NK-92 treated with Interleukin-12 subunit alpha and Interleukin-12 subunit beta, amount 100 ng/mL, for 24 hours (cell line): ENCODE measurements at regions not wholly inside any gene's neighbourhood (a gene's known extent, or its start where the extent isn't known, plus 50 kb on each side); places are given as distances from the start of the nearest gene placed in this dataset.

Experiments used
- DNase-seq: peaks from one replicate; lab custom pipeline; 2025; lab: John Stamatoyannopoulos, UW

GRCh38 chr2:18829976-18830375 lies 240.6 kb upstream of the NT5C1B start:
- DNase-seq = no peak

- DNase-seq = no peak
Measured at GRCh38 chr2:18829251-18829902, 240.0 kb upstream of the NT5C1B start.

GRCh38 chr2:18828296-18828695 lies 238.9 kb upstream of the NT5C1B start:
- DNase-seq = no peak

- DNase-seq = no peak
Measured at GRCh38 chr2:18825838-18826237, 236.5 kb upstream of the NT5C1B start.

GRCh38 chr2:18824915-18825314 lies 235.5 kb upstream of the NT5C1B start:
- DNase-seq = no peak

GRCh38 chr2:18824325-18824790 lies 235.0 kb upstream of the NT5C1B start:
- DNase-seq = no peak

GRCh38 chr2:18821431-18821830 lies 232.1 kb upstream of the NT5C1B start:
- no peak for DNase-seq

GRCh38 chr2:18820966-18821365 lies 231.6 kb upstream of the NT5C1B start:
- no peak for DNase-seq

GRCh38 chr2:18819566-18819965 lies 230.2 kb upstream of the NT5C1B start:
- no peak for DNase-seq

GRCh38 chr2:18814387-18814786 lies 225.0 kb upstream of the NT5C1B start:
- no peak for DNase-seq

- DNase-seq = no peak
Measured at GRCh38 chr2:18804536-18804935, 215.2 kb upstream of the NT5C1B start.

GRCh38 chr2:18803141-18803939 lies 214.0 kb upstream of the NT5C1B start:
- DNase-seq = no peak

GRCh38 chr2:18800240-18800971 lies 211.0 kb upstream of the NT5C1B start:
- DNase-seq = no peak

- no peak for DNase-seq
Measured at GRCh38 chr2:18799397-18799796, 210.0 kb upstream of the NT5C1B start.

GRCh38 chr2:18797133-18797845 lies 207.9 kb upstream of the NT5C1B start:
- DNase-seq = no peak

- no peak for DNase-seq
Measured at GRCh38 chr2:18795906-18796305, 206.5 kb upstream of the NT5C1B start.

- DNase-seq = no peak
Measured at GRCh38 chr2:18792684-18793083, 203.3 kb upstream of the NT5C1B start.

- no peak for DNase-seq
Measured at GRCh38 chr2:18792226-18792629, 202.9 kb upstream of the NT5C1B start.

GRCh38 chr2:18791172-18791797 lies 201.9 kb upstream of the NT5C1B start:
- no peak for DNase-seq

GRCh38 chr2:18790509-18791171 lies 201.3 kb upstream of the NT5C1B start:
- no peak for DNase-seq

- no peak for DNase-seq
Measured at GRCh38 chr2:18788592-18788991, 199.2 kb upstream of the NT5C1B start.
